ENCODE measurements at regions not wholly inside any gene's neighbourhood (a gene's known extent, or its start where the extent isn't known, plus 50 kb on each side); places are given as distances from the start of the nearest gene placed in this dataset.

DNA sequence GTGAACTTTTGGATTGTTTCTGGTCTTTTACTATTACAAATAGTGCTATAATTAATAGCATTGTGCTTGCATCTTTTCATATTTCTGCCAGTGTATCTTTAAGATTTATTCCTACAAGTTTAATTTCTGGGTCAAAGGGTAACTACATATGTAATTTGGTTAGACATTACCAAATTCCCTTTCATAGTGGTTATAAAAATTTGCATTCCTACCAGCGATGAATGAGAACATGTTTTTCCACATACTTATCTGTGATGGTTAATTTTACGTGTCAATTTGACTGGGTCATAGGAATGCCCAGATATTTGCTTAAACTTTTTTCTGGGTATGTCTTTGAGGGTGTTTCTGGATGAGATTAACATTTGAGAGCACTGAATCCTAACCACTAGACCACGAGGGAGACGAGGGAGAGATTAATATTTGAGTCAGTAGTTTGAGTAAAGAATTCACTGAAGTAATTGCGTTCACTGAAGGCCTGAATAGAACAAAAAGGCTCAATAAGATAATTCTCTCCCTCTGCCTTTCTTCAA is 132.3 kb upstream of the NEO1 start:
- no peak for DNase-seq (ENCODE audit: low read depth)
- no peak for TF ChIP-seq CTCF (IDR thresholded peaks at IDR 0.05; ENCODE audit: insufficient read depth, low read length, poor library complexity, severe bottlenecking)

DNA sequence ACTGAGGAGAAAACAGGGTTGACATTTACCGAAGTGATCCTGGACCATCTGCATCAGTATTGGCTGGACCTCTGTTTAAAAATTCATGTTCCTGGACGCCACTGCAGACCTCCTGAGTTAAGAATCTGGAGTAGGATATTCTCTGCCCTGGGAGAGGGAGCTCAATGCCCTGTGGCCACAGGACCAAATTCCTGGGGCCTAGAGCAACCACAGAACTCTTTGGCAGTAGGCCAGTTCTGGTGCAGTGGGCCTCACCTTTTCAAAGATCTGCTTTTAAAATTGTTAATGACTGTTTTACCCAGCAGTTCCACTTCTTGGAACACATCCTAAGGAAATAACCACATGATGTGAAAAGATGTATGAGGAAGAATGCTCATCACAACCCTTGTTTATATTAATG is 133.3 kb upstream of the ADPGK start:
- TF ChIP-seq CTCF (IDR thresholded peaks at IDR 0.05; ENCODE audit: insufficient read depth, low read length, poor library complexity, severe bottlenecking), result no peak
- peak; percentile 16 for DNase-seq (ENCODE audit: low read depth)
- Histone ChIP-seq H3K4me3 (ENCODE audit: low read depth, low read length) (no peak overlapping the region), H3K36me3 (ENCODE audit: control insufficient read depth, insufficient read depth, low read length) (no peaks in the 10 kb centered on the region), H3K27me3 (ENCODE audit: control insufficient read depth, insufficient read depth, low read length) (no peaks in the 10 kb centered on the region)

More for the DNA sequence above, 132.3 kb upstream of the NEO1 start:
- no peak overlapping the region for H3K4me3 ChIP-seq (ENCODE audit: low read depth, low read length)
- H3K27me3 ChIP-seq (ENCODE audit: control insufficient read depth, insufficient read depth, low read length), result no peaks in the 10 kb centered on the region
- H3K36me3 ChIP-seq (ENCODE audit: control insufficient read depth, insufficient read depth, low read length), result no peaks in the 10 kb centered on the region

GRCh38 chr15:72916378-72916777 is 132.8 kb upstream of the ADPGK start:
- no peak for DNase-seq (ENCODE audit: low read depth)
- Histone ChIP-seq H3K27me3 (ENCODE audit: control insufficient read depth, insufficient read depth, low read length) (no peaks in the 10 kb centered on the region), H3K36me3 (ENCODE audit: control insufficient read depth, insufficient read depth, low read length) (no peaks in the 10 kb centered on the region), H3K4me3 (ENCODE audit: low read depth, low read length) (no peak overlapping the region)
- TF ChIP-seq CTCF (IDR thresholded peaks at IDR 0.05; ENCODE audit: insufficient read depth, low read length, poor library complexity, severe bottlenecking), result no peak

GRCh38 chr15:72915843-72916242 is 132.3 kb upstream of the ADPGK start:
- Histone ChIP-seq H3K36me3 (ENCODE audit: control insufficient read depth, insufficient read depth, low read length) (no peaks in the 10 kb centered on the region), H3K27me3 (ENCODE audit: control insufficient read depth, insufficient read depth, low read length) (no peaks in the 10 kb centered on the region), H3K4me3 (ENCODE audit: low read depth, low read length) (no peak overlapping the region)
- DNase-seq (ENCODE audit: low read depth), result no peak
- no peak for TF ChIP-seq CTCF (IDR thresholded peaks at IDR 0.05; ENCODE audit: insufficient read depth, low read length, poor library complexity, severe bottlenecking)

DNA sequence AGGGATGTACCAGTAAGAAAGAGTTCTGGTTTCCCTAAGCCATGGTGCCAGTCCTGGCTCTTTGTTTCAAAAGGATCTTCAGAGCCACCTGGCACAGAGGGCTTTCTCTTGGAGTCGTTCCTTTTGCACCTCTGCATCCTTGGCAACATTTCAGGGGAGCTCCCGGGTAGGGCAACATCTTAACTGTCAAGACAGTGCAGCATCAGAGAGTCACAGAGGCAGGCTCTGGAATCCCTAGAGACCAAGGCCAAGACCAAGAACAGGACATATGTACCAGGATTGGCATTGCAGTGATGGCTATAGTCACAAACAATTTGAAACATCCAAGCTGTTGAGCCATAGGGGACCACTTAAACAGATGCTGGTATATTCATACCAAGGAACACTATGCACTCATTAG is 129.4 kb upstream of the ADPGK start:
- no peak for TF ChIP-seq CTCF (IDR thresholded peaks at IDR 0.05; ENCODE audit: insufficient read depth, low read length, poor library complexity, severe bottlenecking)
- no peaks in the 10 kb centered on the region for H3K36me3 ChIP-seq (ENCODE audit: control insufficient read depth, insufficient read depth, low read length)
- H3K27me3 ChIP-seq (ENCODE audit: control insufficient read depth, insufficient read depth, low read length), result no peaks in the 10 kb centered on the region
- DNase-seq (ENCODE audit: low read depth), result no peak
- no peak overlapping the region for H3K4me3 ChIP-seq (ENCODE audit: low read depth, low read length)

GRCh38 chr15:72912121-72912520 is 128.6 kb upstream of the ADPGK start:
- no peak for TF ChIP-seq CTCF (IDR thresholded peaks at IDR 0.05; ENCODE audit: insufficient read depth, low read length, poor library complexity, severe bottlenecking)
- Histone ChIP-seq H3K27me3 (ENCODE audit: control insufficient read depth, insufficient read depth, low read length) (no peaks in the 10 kb centered on the region), H3K4me3 (ENCODE audit: low read depth, low read length) (no peak overlapping the region), H3K36me3 (ENCODE audit: control insufficient read depth, insufficient read depth, low read length) (no peaks in the 10 kb centered on the region)
- DNase-seq (ENCODE audit: low read depth), result no peak
